Vagina (tissue), 2 donors: ENCODE measurements at regions not wholly inside any gene's neighbourhood (a gene's known extent, or its start where the extent isn't known, plus 50 kb on each side); places are given as distances from the start of the nearest gene placed in this dataset.

Experiments
- POLR2A ChIP-seq, 2 donors: fragments of 450-650 bp; IDR thresholded peaks; one replicate each; pipeline ENCODE4 v1.6.1; 2017; ENCODE audit warnings: antibody characterized with exemption in 2 of 2, mild to moderate bottlenecking in 2 of 2, moderate library complexity in 2 of 2
- POLR2AphosphoS5 ChIP-seq, 2 donors: sonication (generic); formaldehyde crosslinking; IDR thresholded peaks; one replicate each; pipeline ENCODE4 v1.9.0; 2017; ENCODE audit warnings: antibody characterized with exemption in 2 of 2, mild to moderate bottlenecking in 2 of 2, low read depth in 1 of 2; ENCODE audit not compliant: insufficient read depth in 1 of 2
- TF ChIP-seq, protein P1 (sequence below), 3 experiments: fragments of 450-650 bp in 2 of 3; fragments of 200-600 bp in 1 of 3; sonication (generic) in 1 of 3; IDR thresholded peaks; one replicate each; pipeline ENCODE4 v1.5.1; 2017 to 2019; ENCODE audit warnings: antibody characterized with exemption in 3 of 3, mild to moderate bottlenecking in 2 of 3, moderate library complexity in 2 of 3

- TF ChIP-seq, protein P1, sequence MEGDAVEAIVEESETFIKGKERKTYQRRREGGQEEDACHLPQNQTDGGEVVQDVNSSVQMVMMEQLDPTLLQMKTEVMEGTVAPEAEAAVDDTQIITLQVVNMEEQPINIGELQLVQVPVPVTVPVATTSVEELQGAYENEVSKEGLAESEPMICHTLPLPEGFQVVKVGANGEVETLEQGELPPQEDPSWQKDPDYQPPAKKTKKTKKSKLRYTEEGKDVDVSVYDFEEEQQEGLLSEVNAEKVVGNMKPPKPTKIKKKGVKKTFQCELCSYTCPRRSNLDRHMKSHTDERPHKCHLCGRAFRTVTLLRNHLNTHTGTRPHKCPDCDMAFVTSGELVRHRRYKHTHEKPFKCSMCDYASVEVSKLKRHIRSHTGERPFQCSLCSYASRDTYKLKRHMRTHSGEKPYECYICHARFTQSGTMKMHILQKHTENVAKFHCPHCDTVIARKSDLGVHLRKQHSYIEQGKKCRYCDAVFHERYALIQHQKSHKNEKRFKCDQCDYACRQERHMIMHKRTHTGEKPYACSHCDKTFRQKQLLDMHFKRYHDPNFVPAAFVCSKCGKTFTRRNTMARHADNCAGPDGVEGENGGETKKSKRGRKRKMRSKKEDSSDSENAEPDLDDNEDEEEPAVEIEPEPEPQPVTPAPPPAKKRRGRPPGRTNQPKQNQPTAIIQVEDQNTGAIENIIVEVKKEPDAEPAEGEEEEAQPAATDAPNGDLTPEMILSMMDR (IDR thresholded peaks at IDR 0.05), result no peak
- TF ChIP-seq POLR2A (IDR thresholded peaks at IDR 0.05) (no peak), POLR2AphosphoS5 (IDR thresholded peaks at IDR 0.05; ENCODE audit: insufficient read depth in 1 of 2, low read depth in 1 of 2) (no peak)
Observed at GRCh38 chr22:48779661-48780596, 1047.7 kb downstream of the BRD1 start.
